Smooth muscle cell (in vitro differentiated cells): ENCODE measurements at regions not wholly inside any gene's neighbourhood (a gene's known extent, or its start where the extent isn't known, plus 50 kb on each side); places are given as distances from the start of the nearest gene placed in this dataset.

Experiments
- DNase-seq: peaks from one replicate; lab custom pipeline; 2025; ENCODE audit not compliant: unreplicated experiment; lab: John Stamatoyannopoulos, UW
- H2AFZ ChIP-seq: fragments of 200-600 bp; sonication (generic); 2 replicates; pipeline ENCODE4 v1.6.0; 2016; ENCODE audit warnings: antibody characterized with exemption, low read depth, mild to moderate bottlenecking
- H3F3A ChIP-seq: fragments of 200-600 bp; sonication (generic); 2 replicates; pipeline ENCODE4 v1.6.0; 2017; ENCODE audit warnings: antibody characterized with exemption, low read depth
- H3K27ac ChIP-seq: fragments of 200-600 bp; sonication (generic); 2 replicates; pipeline ENCODE4 v1.5.1; 2016; ENCODE audit warnings: low read depth, mild to moderate bottlenecking
- H3K27me3 ChIP-seq: fragments of 200-600 bp; sonication (generic); 2 replicates; pipeline ENCODE4 v1.6.1; 2016; ENCODE audit warnings: low read depth, mild to moderate bottlenecking
- H3K36me3 ChIP-seq: fragments of 200-600 bp; sonication (generic); 2 replicates; pipeline ENCODE4 v1.5.1; 2016; ENCODE audit warnings: low read depth
- H3K4me1 ChIP-seq: fragments of 200-600 bp; sonication (generic); 2 replicates; pipeline ENCODE4 v1.5.1; 2016; ENCODE audit warnings: low read depth
- H3K4me2 ChIP-seq: fragments of 200-600 bp; sonication (generic); 2 replicates; pipeline ENCODE4 v1.6.0; 2016; ENCODE audit warnings: mild to moderate bottlenecking
- H3K4me3 ChIP-seq: fragments of 200-600 bp; sonication (generic); 2 replicates; pipeline ENCODE4 v1.5.1; 2016; ENCODE audit warnings: mild to moderate bottlenecking
- H3K79me2 ChIP-seq: fragments of 200-600 bp; sonication (generic); 2 replicates; pipeline ENCODE4 v1.6.0; 2016; ENCODE audit warnings: low read depth, mild to moderate bottlenecking
- H3K9ac ChIP-seq: fragments of 200-600 bp; sonication (generic); 2 replicates; pipeline ENCODE4 v1.6.0; 2016; ENCODE audit warnings: low read depth
- H3K9me3 ChIP-seq: fragments of 200-600 bp; sonication (generic); replicated peaks from 2 replicates; pipeline ENCODE4 v1.5.1; 2016; ENCODE audit warnings: low read depth
- H4K20me1 ChIP-seq: fragments of 200-600 bp; sonication (generic); 2 replicates; pipeline ENCODE4 v1.6.0; 2016; ENCODE audit warnings: low read depth
- WGBS: methylation state at CpG from one replicate; pipeline ENCODE4 v1.1.7; 2016; ENCODE audit warnings: low lambda C conversion rate; 5-methylcytosine and 5-hydroxymethylcytosine counted together
- TF ChIP-seq, protein P1 (sequence below): fragments of 200-600 bp; sonication (generic); IDR thresholded peaks from 2 replicates; pipeline ENCODE4 v1.5.1; 2017; ENCODE audit warnings: borderline replicate concordance, mild to moderate bottlenecking, antibody characterized with exemption; ENCODE audit not compliant: insufficient read depth, poor library complexity, severe bottlenecking

DNA sequence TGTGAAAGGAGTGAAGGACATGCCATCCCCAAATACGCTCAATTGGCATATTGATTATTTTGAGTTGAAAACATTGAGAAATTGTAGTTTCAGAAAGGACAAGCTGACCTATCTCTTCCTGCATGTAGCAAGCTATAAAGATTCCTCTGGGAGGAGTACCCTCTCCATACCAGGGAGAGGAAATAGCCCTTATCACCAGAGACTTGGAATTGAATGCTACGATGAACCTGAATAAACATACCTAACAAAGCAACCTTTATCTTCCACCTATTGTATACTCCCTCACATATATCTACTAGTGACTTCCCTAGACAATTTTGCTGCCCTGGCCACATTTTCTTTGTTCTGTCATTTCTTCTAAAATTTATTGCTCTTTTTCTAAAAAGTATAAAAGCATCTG is 150.2 kb upstream of the EEPD1 start:
- TF ChIP-seq, protein P1, sequence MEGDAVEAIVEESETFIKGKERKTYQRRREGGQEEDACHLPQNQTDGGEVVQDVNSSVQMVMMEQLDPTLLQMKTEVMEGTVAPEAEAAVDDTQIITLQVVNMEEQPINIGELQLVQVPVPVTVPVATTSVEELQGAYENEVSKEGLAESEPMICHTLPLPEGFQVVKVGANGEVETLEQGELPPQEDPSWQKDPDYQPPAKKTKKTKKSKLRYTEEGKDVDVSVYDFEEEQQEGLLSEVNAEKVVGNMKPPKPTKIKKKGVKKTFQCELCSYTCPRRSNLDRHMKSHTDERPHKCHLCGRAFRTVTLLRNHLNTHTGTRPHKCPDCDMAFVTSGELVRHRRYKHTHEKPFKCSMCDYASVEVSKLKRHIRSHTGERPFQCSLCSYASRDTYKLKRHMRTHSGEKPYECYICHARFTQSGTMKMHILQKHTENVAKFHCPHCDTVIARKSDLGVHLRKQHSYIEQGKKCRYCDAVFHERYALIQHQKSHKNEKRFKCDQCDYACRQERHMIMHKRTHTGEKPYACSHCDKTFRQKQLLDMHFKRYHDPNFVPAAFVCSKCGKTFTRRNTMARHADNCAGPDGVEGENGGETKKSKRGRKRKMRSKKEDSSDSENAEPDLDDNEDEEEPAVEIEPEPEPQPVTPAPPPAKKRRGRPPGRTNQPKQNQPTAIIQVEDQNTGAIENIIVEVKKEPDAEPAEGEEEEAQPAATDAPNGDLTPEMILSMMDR: no peak
- 78% methylated on average over 2 of the region's 2 CpGs for WGBS

DNA sequence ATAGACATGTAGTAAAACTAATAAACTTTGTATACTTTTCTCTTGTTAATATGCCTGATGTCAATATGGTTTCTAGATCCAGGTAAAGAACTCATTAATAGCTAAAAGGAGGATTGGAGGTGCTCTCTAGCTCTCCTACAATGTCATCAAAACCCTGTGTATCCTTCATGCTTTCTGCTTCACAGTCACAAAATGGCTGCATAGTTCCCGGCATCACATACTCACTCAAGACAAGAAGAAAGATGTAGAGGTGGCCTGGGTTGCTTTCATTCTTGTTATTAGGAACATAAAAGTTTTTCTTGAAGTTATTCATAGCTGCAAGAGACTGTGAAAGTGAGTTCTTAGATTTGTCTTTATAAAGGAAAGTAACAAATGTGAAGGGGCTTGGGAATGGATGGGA is 149.7 kb upstream of the EEPD1 start:
- Histone ChIP-seq H3K4me3 (no peak overlapping the region), H3F3A (no peaks in the 10 kb centered on the region), H3K9me3 (no peaks in the 10 kb centered on the region), H4K20me1 (no peaks in the 10 kb centered on the region), H3K79me2 (no peaks in the 10 kb centered on the region), H2AFZ (no peak overlapping the region), H3K27me3 (no peaks in the 10 kb centered on the region), H3K4me1 (no peaks in the 10 kb centered on the region), H3K4me2 (no peak overlapping the region), H3K27ac (no peak overlapping the region), H3K36me3 (no peaks in the 10 kb centered on the region), H3K9ac (no peak overlapping the region)
- 94% methylated on average over 1 of the region's 1 CpG for WGBS
- TF ChIP-seq, protein P1: no peak
- no peak for DNase-seq

More for the DNA sequence above, 150.2 kb upstream of the EEPD1 start:
- H3K9me3 ChIP-seq: no peaks in the 10 kb centered on the region
- H3K4me3 ChIP-seq: no peak overlapping the region
- H3K79me2 ChIP-seq: no peaks in the 10 kb centered on the region
- H4K20me1 ChIP-seq: no peaks in the 10 kb centered on the region
- DNase-seq: no peak
- H3K27me3 ChIP-seq: no peaks in the 10 kb centered on the region
- H2AFZ ChIP-seq: no peak overlapping the region
- H3K36me3 ChIP-seq: no peaks in the 10 kb centered on the region
- H3K9ac ChIP-seq: no peak overlapping the region
- H3K4me2 ChIP-seq: no peak overlapping the region
- H3F3A ChIP-seq: no peaks in the 10 kb centered on the region
- H3K27ac ChIP-seq: no peak overlapping the region
- H3K4me1 ChIP-seq: no peaks in the 10 kb centered on the region

DNA sequence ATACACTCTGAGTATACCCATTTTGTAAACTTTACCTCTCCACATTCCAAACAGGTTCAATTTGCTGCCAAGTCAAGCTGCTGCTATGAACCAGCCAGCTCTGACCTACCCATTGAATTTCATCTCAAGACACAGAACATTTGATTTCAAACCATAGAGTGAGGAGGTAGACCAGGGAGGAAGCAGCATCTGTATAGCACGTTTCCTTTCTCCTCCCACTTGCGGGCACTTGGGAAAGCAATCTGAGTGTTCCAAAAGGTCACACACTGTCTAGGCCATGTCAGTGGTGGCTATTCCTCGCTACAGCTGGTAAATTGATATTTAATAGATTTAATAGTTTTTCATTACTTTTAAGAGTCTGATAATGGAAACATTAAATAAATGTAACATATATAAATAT is 147.8 kb upstream of the EEPD1 start:
- no peaks in the 10 kb centered on the region for H4K20me1 ChIP-seq
- H3K4me1 ChIP-seq: no peaks in the 10 kb centered on the region
- H3K79me2 ChIP-seq: no peaks in the 10 kb centered on the region
- H3K4me3 ChIP-seq: no peak overlapping the region
- no peak overlapping the region for H3K4me2 ChIP-seq
- TF ChIP-seq, protein P1: no peak
- H3F3A ChIP-seq: no peaks in the 10 kb centered on the region
- no peak overlapping the region for H3K27ac ChIP-seq
- H2AFZ ChIP-seq: no peak overlapping the region
- WGBS: 87% methylated on average over 3 of the region's 3 CpGs
- H3K36me3 ChIP-seq: no peaks in the 10 kb centered on the region
- H3K9me3 ChIP-seq: no peaks in the 10 kb centered on the region
- no peak overlapping the region for H3K9ac ChIP-seq
- no peaks in the 10 kb centered on the region for H3K27me3 ChIP-seq
- no peak for DNase-seq

GRCh38 chr7:36005876-36006275 is 147.2 kb upstream of the EEPD1 start:
- Histone ChIP-seq H3K36me3 (no peaks in the 10 kb centered on the region), H3K9ac (no peak overlapping the region), H3K4me3 (no peak overlapping the region), H3K4me2 (no peak overlapping the region), H4K20me1 (no peaks in the 10 kb centered on the region), H3K9me3 (no peaks in the 10 kb centered on the region), H3K79me2 (no peaks in the 10 kb centered on the region), H3K4me1 (no peaks in the 10 kb centered on the region), H3K27me3 (no peaks in the 10 kb centered on the region), H3K27ac (no peak overlapping the region), H3F3A (no peaks in the 10 kb centered on the region), H2AFZ (no peak overlapping the region)
- DNase-seq: no peak
- TF ChIP-seq, protein P1: no peak
